HepG2 (cell line): ENCODE measurements at regions not wholly inside any gene's neighbourhood (a gene's known extent, or its start where the extent isn't known, plus 50 kb on each side); places are given as distances from the start of the nearest gene placed in this dataset.

Source experiments
- ATAC-seq: fragments of 200-7000 bp; cut with Tn5 transposase; 3 replicates; pipeline ENCODE4 v1.9.1; 2020; ENCODE audit warnings: mild to moderate bottlenecking, moderate library complexity
- BruUV-seq: library from RNA; stranded (reverse); fragments of 400-500 nt; replicated peaks from 2 replicates; lab custom pipeline; 2021; lab: Mats Ljungman, UMichigan
- CTCF ChIA-PET: fragments of 300-600 bp; formaldehyde crosslinking; extraction: SDS; loops from one replicate; lab custom pipeline; 2021; ENCODE audit warnings: low total read pairs, inconsistent platforms, low intra/inter-chr PET ratio; lab: Yijun Ruan, JAX
- POLR2A ChIA-PET: fragments of 350-600 bp; sonication (Branson Sonifier 250); formaldehyde crosslinking; loops from one replicate; lab custom pipeline; 2020; ENCODE audit warnings: antibody characterized with exemption, inconsistent platforms; lab: Yijun Ruan, JAX
- DNase-seq: peaks from one replicate; pipeline ENCODE4 v3.0.0-alpha.2; 2015; ENCODE audit warnings: low spot score
- FAIRE-seq: peaks from 3 replicates; lab custom pipeline; 2011; peaks lifted over from hg19 to GRCh38; lab: Jason Lieb, UNC
- H2AFZ ChIP-seq: one replicate; pipeline ENCODE4 v1.6.1; 2011; ENCODE audit warnings: low read length, inconsistent platforms
- H3K27ac ChIP-seq: fragments of 300-600 bp; 3 replicates; pipeline ENCODE4 v1.8.0; 2011; ENCODE audit warnings: mixed run types, mild to moderate bottlenecking, mixed read lengths, low read length, inconsistent platforms; ENCODE audit not compliant: insufficient read depth; ENCODE audit errors: extremely low read length
- H3K27me3 ChIP-seq, 2 experiments: fragments of 200-600 bp in 1 of 2; 2 replicates in 1 of 2; 3 replicates in 1 of 2; pipeline versions ENCODE4 v1.6.0 to v1.8.0; 2011; ENCODE audit warnings: low read length in 2 of 2, mild to moderate bottlenecking in 2 of 2, moderate library complexity in 2 of 2, inconsistent platforms in 1 of 2; ENCODE audit not compliant: insufficient read depth in 2 of 2, control insufficient read depth in 1 of 2
- H3K36me3 ChIP-seq, 2 experiments: fragments of 200-600 bp in 1 of 2; replicated peaks in 1 of 2; 2 replicates in 1 of 2; 3 replicates in 1 of 2; pipeline versions ENCODE4 v1.5.1 to v1.8.0; 2011; ENCODE audit warnings: low read length in 2 of 2, inconsistent platforms in 1 of 2; ENCODE audit not compliant: insufficient read depth in 2 of 2, control insufficient read depth in 1 of 2
- H3K4me1 ChIP-seq: 2 replicates; pipeline ENCODE4 v1.5.1; 2012; ENCODE audit warnings: low read length, inconsistent platforms; ENCODE audit not compliant: insufficient read depth
- H3K4me2 ChIP-seq: 2 replicates; pipeline ENCODE4 v1.6.0; 2011; ENCODE audit warnings: low read depth, low read length, inconsistent platforms
- H3K4me3 ChIP-seq, 3 experiments: fragments of 200-600 bp in 1 of 3; sonication (generic), shearing (Covaris generic) in 1 of 3; replicated peaks in 1 of 3; 2 replicates each; pipeline ENCODE4 v1.5.1; 2011 to 2016; ENCODE audit warnings: low read length in 3 of 3, inconsistent platforms in 2 of 3, low read depth in 2 of 3, mild to moderate bottlenecking in 2 of 3, control low read depth in 1 of 3, mixed read lengths in 1 of 3; ENCODE audit not compliant: insufficient read depth in 1 of 3
- H3K79me2 ChIP-seq: one replicate; pipeline ENCODE4 v1.6.1; 2011; ENCODE audit warnings: low read length, inconsistent platforms; ENCODE audit not compliant: insufficient read depth
- H3K9ac ChIP-seq: 2 replicates; pipeline ENCODE4 v1.6.0; 2011; ENCODE audit warnings: mild to moderate bottlenecking, low read depth, low read length, inconsistent platforms; ENCODE audit not compliant: insufficient read depth
- H3K9me3 ChIP-seq: 2 replicates; pipeline ENCODE4 v1.5.1; 2012; ENCODE audit warnings: mild to moderate bottlenecking, low read length
- H4K20me1 ChIP-seq: 2 replicates; pipeline ENCODE4 v1.6.0; 2011; ENCODE audit warnings: inconsistent platforms, mild to moderate bottlenecking, low read length, moderate library complexity; ENCODE audit not compliant: insufficient read depth
- DPF2 ChIP-seq: sonication (generic); formaldehyde crosslinking; IDR thresholded peaks from 2 replicates; pipeline ENCODE4 v1.4.0; 2020; ENCODE audit warnings: mild to moderate bottlenecking, low read depth, missing genetic modification reagents, borderline replicate concordance
- HIVEP1 ChIP-seq: sonication (generic); formaldehyde crosslinking; IDR thresholded peaks from 2 replicates; pipeline ENCODE4 v1.4.0; 2020; ENCODE audit warnings: mild to moderate bottlenecking, missing genetic modification reagents
- HNRNPL ChIP-seq: fragments of 200-400 bp; formaldehyde crosslinking; IDR thresholded peaks from 2 replicates; pipeline ENCODE4 v1.6.1; 2017; ENCODE audit warnings: mild to moderate bottlenecking, low read depth, low read length
- KLF12 ChIP-seq: sonication (generic); formaldehyde crosslinking; IDR thresholded peaks from 2 replicates; pipeline ENCODE4 v1.4.0; 2020; ENCODE audit warnings: missing genetic modification reagents, borderline replicate concordance
- NAIF1 ChIP-seq: sonication (generic); formaldehyde crosslinking; IDR thresholded peaks from 2 replicates; pipeline ENCODE4 v1.5.0; 2020; ENCODE audit warnings: mild to moderate bottlenecking, missing genetic modification reagents, borderline replicate concordance
- NONO ChIP-seq, 2 experiments: fragments of 450-650 bp in 1 of 2; sonication (generic) in 1 of 2; formaldehyde crosslinking in 1 of 2; IDR thresholded peaks in 1 of 2; conservative IDR thresholded peaks in 1 of 2; 2 replicates each; pipeline versions ENCODE4 v1.6.1 to v1.8.0; 2017 to 2022; ENCODE audit warnings: mild to moderate bottlenecking in 1 of 2, missing genetic modification reagents in 1 of 2, moderate library complexity in 1 of 2
- STAT6 ChIP-seq: sonication (generic); formaldehyde crosslinking; IDR thresholded peaks from 2 replicates; pipeline ENCODE4 v1.4.0; 2020; ENCODE audit warnings: missing genetic modification reagents, mild to moderate bottlenecking, borderline replicate concordance
- TAF15 ChIP-seq: fragments of 200-400 bp; formaldehyde crosslinking; IDR thresholded peaks from one replicate; pipeline ENCODE4 v1.6.1; 2018; ENCODE audit warnings: mild to moderate bottlenecking, low read depth, low read length; ENCODE audit not compliant: poor library complexity, severe bottlenecking
- ZNF44 ChIP-seq: sonication (generic); formaldehyde crosslinking; IDR thresholded peaks from 2 replicates; pipeline ENCODE4 v1.5.1; 2020; ENCODE audit warnings: mild to moderate bottlenecking, missing genetic modification reagents
- ZNF75D ChIP-seq: sonication (generic); formaldehyde crosslinking; IDR thresholded peaks from 2 replicates; pipeline ENCODE4 v1.8.1; 2023; ENCODE audit warnings: missing genetic modification reagents, mild to moderate bottlenecking, borderline replicate concordance
- ZNF790 ChIP-seq: sonication (generic); formaldehyde crosslinking; IDR thresholded peaks from 2 replicates; pipeline ENCODE4 v1.8.0; 2022; ENCODE audit warnings: missing genetic modification reagents, mild to moderate bottlenecking, borderline replicate concordance
- WGBS: methylation state at CpG from one replicate; pipeline ENCODE4 v1.1.6; 2017; ENCODE audit warnings: low lambda C conversion rate; 5-methylcytosine and 5-hydroxymethylcytosine counted together
- in situ Hi-C: cut with HindIII; loops from 2 replicates; pipeline ENCODE4 v1.10.0; 2017; ENCODE audit warnings: low pct_unique_long_range_greater_than_20kb; ENCODE audit not compliant: extremely low pct_ligation_motif_present
- intact Hi-C: fragments of 100-400 bp; cut with micrococcal nuclease; formaldehyde crosslinking; loops from one replicate; pipeline ENCODE4 v1.10.0; 2022; ENCODE audit not compliant: unreplicated experiment
- TF ChIP-seq, protein P1 (sequence below): sonication (generic); formaldehyde crosslinking; IDR thresholded peaks from 2 replicates; pipeline ENCODE4 v1.4.0; 2020; ENCODE audit warnings: low read depth, missing genetic modification reagents
- TF ChIP-seq, protein P2 (sequence below): fragments of 450-650 bp; IDR thresholded peaks from 2 replicates; pipeline ENCODE4 v1.6.1; 2017

- TF ChIP-seq, protein P1, sequence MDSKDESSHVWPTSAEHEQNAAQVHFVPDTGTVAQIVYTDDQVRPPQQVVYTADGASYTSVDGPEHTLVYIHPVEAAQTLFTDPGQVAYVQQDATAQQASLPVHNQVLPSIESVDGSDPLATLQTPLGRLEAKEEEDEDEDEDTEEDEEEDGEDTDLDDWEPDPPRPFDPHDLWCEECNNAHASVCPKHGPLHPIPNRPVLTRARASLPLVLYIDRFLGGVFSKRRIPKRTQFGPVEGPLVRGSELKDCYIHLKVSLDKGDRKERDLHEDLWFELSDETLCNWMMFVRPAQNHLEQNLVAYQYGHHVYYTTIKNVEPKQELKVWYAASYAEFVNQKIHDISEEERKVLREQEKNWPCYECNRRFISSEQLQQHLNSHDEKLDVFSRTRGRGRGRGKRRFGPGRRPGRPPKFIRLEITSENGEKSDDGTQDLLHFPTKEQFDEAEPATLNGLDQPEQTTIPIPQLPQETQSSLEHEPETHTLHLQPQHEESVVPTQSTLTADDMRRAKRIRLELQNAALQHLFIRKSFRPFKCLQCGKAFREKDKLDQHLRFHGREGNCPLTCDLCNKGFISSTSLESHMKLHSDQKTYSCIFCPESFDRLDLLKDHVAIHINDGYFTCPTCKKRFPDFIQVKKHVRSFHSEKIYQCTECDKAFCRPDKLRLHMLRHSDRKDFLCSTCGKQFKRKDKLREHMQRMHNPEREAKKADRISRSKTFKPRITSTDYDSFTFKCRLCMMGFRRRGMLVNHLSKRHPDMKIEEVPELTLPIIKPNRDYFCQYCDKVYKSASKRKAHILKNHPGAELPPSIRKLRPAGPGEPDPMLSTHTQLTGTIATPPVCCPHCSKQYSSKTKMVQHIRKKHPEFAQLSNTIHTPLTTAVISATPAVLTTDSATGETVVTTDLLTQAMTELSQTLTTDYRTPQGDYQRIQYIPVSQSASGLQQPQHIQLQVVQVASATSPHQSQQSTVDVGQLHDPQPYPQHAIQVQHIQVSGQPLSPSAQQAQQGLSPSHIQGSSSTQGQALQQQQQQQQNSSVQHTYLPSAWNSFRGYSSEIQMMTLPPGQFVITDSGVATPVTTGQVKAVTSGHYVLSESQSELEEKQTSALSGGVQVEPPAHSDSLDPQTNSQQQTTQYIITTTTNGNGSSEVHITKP (CRISPR knock-in tag): no peak
- TF ChIP-seq ZNF44 (CRISPR knock-in tag): no peak
Observed at GRCh38 chr10:4043897-4044665, 259.1 kb upstream of the KLF6 start (continued).

- no peak overlapping the region for H3K4me2 ChIP-seq
- no peaks in the 10 kb centered on the region for H3K79me2 ChIP-seq
- H3K9ac ChIP-seq: no peak overlapping the region
- no peaks in the 10 kb centered on the region for H3K4me1 ChIP-seq
- WGBS: 2% methylated on average over 5 of the region's 5 CpGs
- ChIA-PET CTCF (no interaction called here), POLR2A (no interaction called here)
- no peaks in the 10 kb centered on the region for H4K20me1 ChIP-seq
- in situ Hi-C loops: no loop called here
- intact Hi-C loops: no loop called here
- ATAC-seq (no peak), FAIRE-seq (no peak), DNase-seq (no peak)
- no peak overlapping the region for H2AFZ ChIP-seq
- no TSS peak for BruUV-seq
- H3K27ac ChIP-seq: no peak overlapping the region
- peaks cover 17% of the 10 kb centered on the region for H3K9me3 ChIP-seq
- H3K27me3 ChIP-seq: no peaks in the 10 kb centered on the region; a peak in 1 of 5 replicates
- H3K4me3 ChIP-seq: no peak overlapping the region
- H3K36me3 ChIP-seq: no peaks in the 10 kb centered on the region
- TF ChIP-seq STAT6 (CRISPR knock-in tag) (no peak), NAIF1 (CRISPR knock-in tag) (no peak), HNRNPL (no peak), HIVEP1 (no peak), ZNF790 (CRISPR knock-in tag) (no peak), TAF15 (no peak), ZNF75D (CRISPR knock-in tag) (no peak), KLF12 (CRISPR knock-in tag) (no peak), DPF2 (CRISPR knock-in tag) (no peak), NONO (IDR thresholded peaks at IDR 0.05) (no peak), NONO (CRISPR knock-in tag; conservative IDR thresholded peaks at IDR 0.05) (no peak)
- TF ChIP-seq, protein P2, sequence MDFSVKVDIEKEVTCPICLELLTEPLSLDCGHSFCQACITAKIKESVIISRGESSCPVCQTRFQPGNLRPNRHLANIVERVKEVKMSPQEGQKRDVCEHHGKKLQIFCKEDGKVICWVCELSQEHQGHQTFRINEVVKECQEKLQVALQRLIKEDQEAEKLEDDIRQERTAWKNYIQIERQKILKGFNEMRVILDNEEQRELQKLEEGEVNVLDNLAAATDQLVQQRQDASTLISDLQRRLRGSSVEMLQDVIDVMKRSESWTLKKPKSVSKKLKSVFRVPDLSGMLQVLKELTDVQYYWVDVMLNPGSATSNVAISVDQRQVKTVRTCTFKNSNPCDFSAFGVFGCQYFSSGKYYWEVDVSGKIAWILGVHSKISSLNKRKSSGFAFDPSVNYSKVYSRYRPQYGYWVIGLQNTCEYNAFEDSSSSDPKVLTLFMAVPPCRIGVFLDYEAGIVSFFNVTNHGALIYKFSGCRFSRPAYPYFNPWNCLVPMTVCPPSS: no peak
Observed at GRCh38 chr10:4041635-4042034, 256.6 kb upstream of the KLF6 start.
